HepG2 (cell line): ENCODE measurements at regions not wholly inside any gene's neighbourhood (a gene's known extent, or its start where the extent isn't known, plus 50 kb on each side); places are given as distances from the start of the nearest gene placed in this dataset.

Source experiments
- ATAC-seq: fragments of 200-7000 bp; cut with Tn5 transposase; 3 replicates; pipeline ENCODE4 v1.9.1; 2020; ENCODE audit warnings: mild to moderate bottlenecking, moderate library complexity
- BruUV-seq: library from RNA; stranded (reverse); fragments of 400-500 nt; replicated peaks from 2 replicates; lab custom pipeline; 2021; lab: Mats Ljungman, UMichigan
- CTCF ChIA-PET: fragments of 300-600 bp; formaldehyde crosslinking; extraction: SDS; loops from one replicate; lab custom pipeline; 2021; ENCODE audit warnings: low total read pairs, inconsistent platforms, low intra/inter-chr PET ratio; lab: Yijun Ruan, JAX
- POLR2A ChIA-PET: fragments of 350-600 bp; sonication (Branson Sonifier 250); formaldehyde crosslinking; loops from one replicate; lab custom pipeline; 2020; ENCODE audit warnings: antibody characterized with exemption, inconsistent platforms; lab: Yijun Ruan, JAX
- DNase-seq: peaks from one replicate; pipeline ENCODE4 v3.0.0-alpha.2; 2015; ENCODE audit warnings: low spot score
- FAIRE-seq: peaks from 3 replicates; lab custom pipeline; 2011; peaks lifted over from hg19 to GRCh38; lab: Jason Lieb, UNC
- H2AFZ ChIP-seq: one replicate; pipeline ENCODE4 v1.6.1; 2011; ENCODE audit warnings: low read length, inconsistent platforms
- H3K27ac ChIP-seq: fragments of 300-600 bp; 3 replicates; pipeline ENCODE4 v1.8.0; 2011; ENCODE audit warnings: mixed run types, mild to moderate bottlenecking, mixed read lengths, low read length, inconsistent platforms; ENCODE audit not compliant: insufficient read depth; ENCODE audit errors: extremely low read length
- H3K27me3 ChIP-seq, 2 experiments: fragments of 200-600 bp in 1 of 2; 2 replicates in 1 of 2; 3 replicates in 1 of 2; pipeline versions ENCODE4 v1.6.0 to v1.8.0; 2011; ENCODE audit warnings: low read length in 2 of 2, mild to moderate bottlenecking in 2 of 2, moderate library complexity in 2 of 2, inconsistent platforms in 1 of 2; ENCODE audit not compliant: insufficient read depth in 2 of 2, control insufficient read depth in 1 of 2
- H3K36me3 ChIP-seq, 2 experiments: fragments of 200-600 bp in 1 of 2; replicated peaks in 1 of 2; 2 replicates in 1 of 2; 3 replicates in 1 of 2; pipeline versions ENCODE4 v1.5.1 to v1.8.0; 2011; ENCODE audit warnings: low read length in 2 of 2, inconsistent platforms in 1 of 2; ENCODE audit not compliant: insufficient read depth in 2 of 2, control insufficient read depth in 1 of 2
- H3K4me1 ChIP-seq: 2 replicates; pipeline ENCODE4 v1.5.1; 2012; ENCODE audit warnings: low read length, inconsistent platforms; ENCODE audit not compliant: insufficient read depth
- H3K4me2 ChIP-seq: 2 replicates; pipeline ENCODE4 v1.6.0; 2011; ENCODE audit warnings: low read depth, low read length, inconsistent platforms
- H3K4me3 ChIP-seq, 3 experiments: fragments of 200-600 bp in 1 of 3; sonication (generic), shearing (Covaris generic) in 1 of 3; replicated peaks in 1 of 3; 2 replicates each; pipeline ENCODE4 v1.5.1; 2011 to 2016; ENCODE audit warnings: low read length in 3 of 3, inconsistent platforms in 2 of 3, low read depth in 2 of 3, mild to moderate bottlenecking in 2 of 3, control low read depth in 1 of 3, mixed read lengths in 1 of 3; ENCODE audit not compliant: insufficient read depth in 1 of 3
- H3K79me2 ChIP-seq: one replicate; pipeline ENCODE4 v1.6.1; 2011; ENCODE audit warnings: low read length, inconsistent platforms; ENCODE audit not compliant: insufficient read depth
- H3K9ac ChIP-seq: 2 replicates; pipeline ENCODE4 v1.6.0; 2011; ENCODE audit warnings: mild to moderate bottlenecking, low read depth, low read length, inconsistent platforms; ENCODE audit not compliant: insufficient read depth
- H3K9me3 ChIP-seq: 2 replicates; pipeline ENCODE4 v1.5.1; 2012; ENCODE audit warnings: mild to moderate bottlenecking, low read length
- H4K20me1 ChIP-seq: 2 replicates; pipeline ENCODE4 v1.6.0; 2011; ENCODE audit warnings: inconsistent platforms, mild to moderate bottlenecking, low read length, moderate library complexity; ENCODE audit not compliant: insufficient read depth
- ELK4 ChIP-seq: sonication (generic); formaldehyde crosslinking; IDR thresholded peaks from 2 replicates; pipeline ENCODE4 v1.9.0; 2021; ENCODE audit warnings: missing genetic modification reagents, borderline replicate concordance
- GMEB1 ChIP-seq: sonication (generic); formaldehyde crosslinking; IDR thresholded peaks from 2 replicates; pipeline ENCODE4 v1.5.1; 2020; ENCODE audit warnings: missing genetic modification reagents, mild to moderate bottlenecking, borderline replicate concordance
- KDM4B ChIP-seq: sonication (generic); formaldehyde crosslinking; IDR thresholded peaks from 2 replicates; pipeline ENCODE4 v1.4.0; 2020; ENCODE audit warnings: missing genetic modification reagents
- KDM5A ChIP-seq: fragments of 200-600 bp; sonication (generic); IDR thresholded peaks from 2 replicates; pipeline ENCODE4 v1.7.0; 2018; ENCODE audit warnings: antibody characterized with exemption, mild to moderate bottlenecking, low read length, borderline replicate concordance
- MBNL3 ChIP-seq: fragments of 250-450 bp; sonication (Bioruptor Pico); conservative IDR thresholded peaks from 2 replicates; pipeline ENCODE4 v1.8.0; 2022; ENCODE audit warnings: mild to moderate bottlenecking, inconsistent platforms
- NFYC ChIP-seq: IDR thresholded peaks from 2 replicates; pipeline ENCODE4 v1.6.1; 2016; ENCODE audit warnings: missing genetic modification reagents, missing compliant biosample characterization
- PHF20 ChIP-seq: sonication (generic); formaldehyde crosslinking; IDR thresholded peaks from 2 replicates; pipeline ENCODE4 v1.5.0; 2020; ENCODE audit warnings: mild to moderate bottlenecking, missing genetic modification reagents
- TBX3 ChIP-seq: fragments of 450-650 bp; IDR thresholded peaks from 2 replicates; pipeline ENCODE4 v1.6.1; 2017; ENCODE audit warnings: antibody characterized with exemption, mild to moderate bottlenecking, inconsistent platforms, borderline replicate concordance
- ZBTB34 ChIP-seq: sonication (generic); formaldehyde crosslinking; IDR thresholded peaks from 2 replicates; pipeline ENCODE4 v1.8.0; 2022; ENCODE audit warnings: mild to moderate bottlenecking, missing genetic modification reagents
- ZMAT3 ChIP-seq: sonication (generic); formaldehyde crosslinking; conservative IDR thresholded peaks from 2 replicates; pipeline ENCODE4 v1.7.0; 2021; ENCODE audit warnings: missing genetic modification reagents
- ZNF276 ChIP-seq: sonication (generic); formaldehyde crosslinking; IDR thresholded peaks from 2 replicates; pipeline ENCODE4 v1.4.0; 2020; ENCODE audit warnings: mild to moderate bottlenecking, low read depth, missing genetic modification reagents
- ZNF317 ChIP-seq: sonication (generic); formaldehyde crosslinking; IDR thresholded peaks from 2 replicates; pipeline ENCODE4 v1.5.0; 2020; ENCODE audit warnings: mild to moderate bottlenecking, missing genetic modification reagents
- ZNF513 ChIP-seq: sonication (generic); formaldehyde crosslinking; conservative IDR thresholded peaks from 2 replicates; pipeline ENCODE4 v1.5.0; 2020; ENCODE audit warnings: missing genetic modification reagents
- ZNF562 ChIP-seq: sonication (generic); formaldehyde crosslinking; IDR thresholded peaks from 2 replicates; pipeline ENCODE4 v1.8.0; 2022; ENCODE audit warnings: missing genetic modification reagents, borderline replicate concordance
- ZNF629 ChIP-seq: sonication (generic); formaldehyde crosslinking; conservative IDR thresholded peaks from 2 replicates; pipeline ENCODE4 v1.5.0; 2020; ENCODE audit warnings: missing genetic modification reagents
- ZNF75D ChIP-seq: sonication (generic); formaldehyde crosslinking; IDR thresholded peaks from 2 replicates; pipeline ENCODE4 v1.8.1; 2023; ENCODE audit warnings: missing genetic modification reagents, mild to moderate bottlenecking, borderline replicate concordance
- WGBS: methylation state at CpG from one replicate; pipeline ENCODE4 v1.1.6; 2017; ENCODE audit warnings: low lambda C conversion rate; 5-methylcytosine and 5-hydroxymethylcytosine counted together
- in situ Hi-C: cut with HindIII; loops from 2 replicates; pipeline ENCODE4 v1.10.0; 2017; ENCODE audit warnings: low pct_unique_long_range_greater_than_20kb; ENCODE audit not compliant: extremely low pct_ligation_motif_present
- intact Hi-C: fragments of 100-400 bp; cut with micrococcal nuclease; formaldehyde crosslinking; loops from one replicate; pipeline ENCODE4 v1.10.0; 2022; ENCODE audit not compliant: unreplicated experiment

DNA sequence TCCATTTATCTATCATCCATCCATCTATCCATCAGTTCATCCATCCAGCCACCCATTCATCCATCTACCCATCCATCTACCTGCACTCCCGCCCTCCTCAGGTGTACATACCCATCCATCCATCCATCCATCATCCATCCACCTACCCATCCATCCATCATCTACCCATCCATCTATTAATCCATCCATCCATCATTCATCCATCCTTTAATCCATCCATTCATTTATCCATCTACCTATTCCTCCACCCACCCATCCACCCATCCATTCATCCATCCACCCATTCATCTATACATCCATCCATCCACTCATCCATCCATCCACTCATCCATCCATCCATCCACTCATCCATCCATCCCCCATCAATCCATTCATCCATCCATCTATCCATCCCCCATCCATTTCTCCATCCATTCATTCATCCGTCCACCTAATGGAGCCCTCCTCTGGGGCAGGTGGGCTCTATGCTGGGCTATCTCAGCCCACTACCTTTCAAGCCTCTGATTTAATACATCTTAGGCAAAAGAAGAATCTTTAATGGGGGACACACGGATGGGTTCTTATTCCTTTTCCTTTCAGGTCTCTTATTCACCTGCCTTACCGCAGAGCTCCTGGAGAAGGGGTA lies 178.9 kb downstream of the URI1 start (continued):
- TF ChIP-seq ZNF75D (CRISPR knock-in tag) = no peak
- no peak for TF ChIP-seq ZNF276
- no peak for TF ChIP-seq ZNF513
- TF ChIP-seq ZMAT3 = no peak
- TF ChIP-seq, all 625 proteins: peak for 0

GRCh38 chr19:30122431-30122830 lies 180.4 kb downstream of the URI1 start:
- DNase-seq (no peak), ATAC-seq (no peak), FAIRE-seq (no peak)
- H3K4me3 ChIP-seq = no peak overlapping the region
- ChIA-PET CTCF (no interaction called here), POLR2A (no interaction called here)
- no peak overlapping the region for H2AFZ ChIP-seq
- peaks cover 0 to 24% of the 10 kb centered on the region in 2 experiments; a peak in 4 of 5 replicates for H3K27me3 ChIP-seq
- in situ Hi-C loops (no loop called here), intact Hi-C loops (no loop called here)
- H3K79me2 ChIP-seq = no peaks in the 10 kb centered on the region
- WGBS = 12% methylated on average over 8 of the region's 9 CpGs
- no peak overlapping the region for H3K27ac ChIP-seq
- H3K4me2 ChIP-seq = no peak overlapping the region
- no peak overlapping the region for H3K9ac ChIP-seq
- H3K36me3 ChIP-seq = no peaks in the 10 kb centered on the region
- no peaks in the 10 kb centered on the region for H3K9me3 ChIP-seq
- no peaks in the 10 kb centered on the region for H3K4me1 ChIP-seq
- no TSS peak for BruUV-seq
- H4K20me1 ChIP-seq = no peaks in the 10 kb centered on the region
- TF ChIP-seq KDM5A (no peak), ELK4 (CRISPR knock-in tag) (no peak), TBX3 (no peak), ZNF562 (CRISPR knock-in tag) (no peak), ZNF317 (CRISPR knock-in tag) (no peak), ZMAT3 (no peak), PHF20 (no peak), ZBTB34 (CRISPR knock-in tag) (no peak), KDM4B (CRISPR knock-in tag) (no peak), MBNL3 (CRISPR knock-in tag) (no peak), ZNF629 (CRISPR knock-in tag) (no peak), NFYC (CRISPR knock-in tag) (no peak), GMEB1 (CRISPR knock-in tag) (no peak)
